H9 (cell line): ENCODE measurements at regions not wholly inside any gene's neighbourhood (a gene's known extent, or its start where the extent isn't known, plus 50 kb on each side); places are given as distances from the start of the nearest gene placed in this dataset.

Source experiments
- DNase-seq: peaks from one replicate; pipeline ENCODE4 v3.0.0-alpha.2; 2017
- H2AFZ ChIP-seq: one replicate; pipeline ENCODE4 v1.6.1; 2013; ENCODE audit warnings: mild to moderate bottlenecking, low read length, control low read depth, moderate library complexity
- H2AK5ac ChIP-seq: 2 replicates; pipeline ENCODE4 v1.6.1; 2013; ENCODE audit warnings: low read length, control low read depth, mixed read lengths; ENCODE audit not compliant: insufficient read length
- H2BK120ac ChIP-seq: one replicate; pipeline ENCODE4 v1.6.1; 2013; ENCODE audit warnings: low read depth, mild to moderate bottlenecking, low read length, control low read depth, inconsistent platforms; ENCODE audit not compliant: poor library complexity, severe bottlenecking
- H2BK12ac ChIP-seq: 2 replicates; pipeline ENCODE4 v1.6.1; 2013; ENCODE audit warnings: low read length, control low read depth, mixed read lengths, low read depth; ENCODE audit not compliant: insufficient read length
- H2BK15ac ChIP-seq: 2 replicates; pipeline ENCODE4 v1.6.1; 2013; ENCODE audit warnings: low read depth, low read length, control low read depth
- H2BK20ac ChIP-seq: one replicate; pipeline ENCODE4 v1.6.1; 2013; ENCODE audit warnings: low read depth, mild to moderate bottlenecking, low read length, control low read depth, inconsistent platforms; ENCODE audit not compliant: poor library complexity, severe bottlenecking
- H2BK5ac ChIP-seq: 2 replicates; pipeline ENCODE4 v1.6.1; 2013; ENCODE audit warnings: low read length, control low read depth, mixed read lengths; ENCODE audit not compliant: insufficient read length
- H3K14ac ChIP-seq: 2 replicates; pipeline ENCODE4 v1.6.1; 2013; ENCODE audit warnings: low read length, control low read depth; ENCODE audit not compliant: insufficient read depth
- H3K18ac ChIP-seq: 2 replicates; pipeline ENCODE4 v1.6.1; 2013; ENCODE audit warnings: low read depth, mild to moderate bottlenecking, mixed read lengths, low read length, control low read depth; ENCODE audit not compliant: insufficient read length
- H3K23ac ChIP-seq: 2 replicates; pipeline ENCODE4 v1.6.1; 2013; ENCODE audit warnings: low read length, control low read depth, mixed read lengths, low read depth; ENCODE audit not compliant: insufficient read length
- H3K23me2 ChIP-seq: 2 replicates; pipeline ENCODE4 v1.6.1; 2013; ENCODE audit warnings: low read depth, mild to moderate bottlenecking, mixed read lengths, low read length, control low read depth; ENCODE audit not compliant: insufficient read length, poor library complexity, severe bottlenecking
- H3K27ac ChIP-seq: 2 replicates; pipeline ENCODE4 v1.5.1; 2013; ENCODE audit warnings: low read length, control low read depth, mixed read lengths, low read depth; ENCODE audit not compliant: insufficient read length
- H3K27me3 ChIP-seq: 2 replicates; pipeline ENCODE4 v1.6.1; 2013; ENCODE audit warnings: low read length, control low read depth, inconsistent platforms; ENCODE audit not compliant: insufficient read depth
- H3K4ac ChIP-seq: 2 replicates; pipeline ENCODE4 v1.6.1; 2013; ENCODE audit warnings: low read depth, mild to moderate bottlenecking, control low read depth, inconsistent platforms, low read length, moderate library complexity
- H3K4me1 ChIP-seq: 2 replicates; pipeline ENCODE4 v1.6.1; 2013; ENCODE audit warnings: low read length, control low read depth, inconsistent platforms; ENCODE audit not compliant: insufficient read depth
- H3K4me2 ChIP-seq: 2 replicates; pipeline ENCODE4 v1.6.1; 2013; ENCODE audit warnings: low read length, control low read depth, mixed read lengths; ENCODE audit not compliant: insufficient read length, insufficient read depth
- H3K56ac ChIP-seq: 2 replicates; pipeline ENCODE4 v1.6.1; 2013; ENCODE audit warnings: low read depth, mild to moderate bottlenecking, mixed read lengths, low read length, control low read depth; ENCODE audit not compliant: insufficient read length
- H3K79me1 ChIP-seq: 2 replicates; pipeline ENCODE4 v1.6.1; 2013; ENCODE audit warnings: low read depth, mild to moderate bottlenecking, moderate library complexity, low read length, control low read depth, inconsistent platforms; ENCODE audit not compliant: insufficient read depth, poor library complexity, severe bottlenecking
- H3K79me2 ChIP-seq: 2 replicates; pipeline ENCODE4 v1.6.1; 2013; ENCODE audit warnings: low read length, control low read depth, inconsistent platforms; ENCODE audit not compliant: insufficient read depth
- H3K9ac ChIP-seq: 2 replicates; pipeline ENCODE4 v1.6.1; 2013; ENCODE audit warnings: low read length, control low read depth, mixed read lengths; ENCODE audit not compliant: insufficient read length; ENCODE audit errors: extremely low read depth
- H3K9me3 ChIP-seq: one replicate; pipeline ENCODE4 v1.6.1; 2013; ENCODE audit warnings: low read depth, low read length, inconsistent platforms; ENCODE audit not compliant: control insufficient read depth
- H3T11ph ChIP-seq: one replicate; pipeline ENCODE4 v1.6.1; 2013; ENCODE audit warnings: mild to moderate bottlenecking, low read length, control low read depth, inconsistent platforms
- H4K20me1 ChIP-seq: one replicate; pipeline ENCODE4 v1.6.1; 2013; ENCODE audit not compliant: control insufficient read depth, insufficient read length, insufficient read depth
- H4K5ac ChIP-seq: 2 replicates; pipeline ENCODE4 v1.6.1; 2013; ENCODE audit warnings: low read depth, mild to moderate bottlenecking, mixed read lengths, low read length, control low read depth; ENCODE audit not compliant: insufficient read length
- H4K8ac ChIP-seq: replicated peaks from 2 replicates; pipeline ENCODE4 v1.6.1; 2013; ENCODE audit warnings: low read length, control low read depth, mixed read lengths, low read depth; ENCODE audit not compliant: insufficient read length
- H4K91ac ChIP-seq: 2 replicates; pipeline ENCODE4 v1.6.1; 2013; ENCODE audit warnings: low read depth, mild to moderate bottlenecking, moderate library complexity, mixed read lengths, low read length, control low read depth; ENCODE audit not compliant: insufficient read length
- H3K27ac Mint-ChIP-seq, 3 experiments: 2 replicates in 2 of 3; 3 replicates in 1 of 3; pipeline ENCODE4 v1.8.0; 2020 to 2021; ENCODE audit warnings: mixed read lengths in 3 of 3, mild to moderate bottlenecking in 1 of 3, moderate library complexity in 1 of 3
- H3K27me3 Mint-ChIP-seq: 2 replicates; pipeline ENCODE4 v1.8.0; 2021; ENCODE audit warnings: low read depth, mild to moderate bottlenecking, moderate library complexity, mixed read lengths
- H3K36me3 Mint-ChIP-seq, 3 experiments: 2 replicates in 2 of 3; 3 replicates in 1 of 3; pipeline ENCODE4 v1.8.0; 2020 to 2021; ENCODE audit warnings: low read depth in 3 of 3, mixed read lengths in 3 of 3; ENCODE audit not compliant: insufficient read depth in 1 of 3
- H3K4me1 Mint-ChIP-seq, 2 experiments: 2 replicates each; pipeline ENCODE4 v1.8.0; 2020; ENCODE audit warnings: mixed read lengths in 2 of 2
- H3K4me3 Mint-ChIP-seq, 2 experiments: 2 replicates in 1 of 2; 3 replicates in 1 of 2; pipeline ENCODE4 v1.8.0; 2020 to 2021; ENCODE audit warnings: mild to moderate bottlenecking in 2 of 2, mixed read lengths in 2 of 2, moderate library complexity in 1 of 2
- H3K9me3 Mint-ChIP-seq, 2 experiments: 2 replicates in 1 of 2; 3 replicates in 1 of 2; pipeline ENCODE4 v1.8.0; 2020; ENCODE audit warnings: mild to moderate bottlenecking in 2 of 2, mixed read lengths in 2 of 2, moderate library complexity in 1 of 2
- CTCF ChIP-seq: fragments of 200-600 bp; sonication (generic); conservative IDR thresholded peaks from 3 replicates; pipeline ENCODE4 v1.8.0; 2021; ENCODE audit warnings: antibody characterized with exemption, mild to moderate bottlenecking
- WGBS: extraction: QIAGEN DNeasy Blood & Tissue Kit; methylation state at CpG from one replicate; pipeline ENCODE4 v1.1.7; 2013; ENCODE audit warnings: missing lambda C conversion rate, low lambda C conversion rate, mixed read lengths; ENCODE audit not compliant: insufficient read length; ENCODE audit errors: extremely low coverage; 5-methylcytosine and 5-hydroxymethylcytosine counted together

GRCh38 chr17:65455972-65456343, 105.5 kb downstream of the AXIN2 start:
- H3K4me1 Mint-ChIP-seq: peaks cover 50 to 58% of the 10 kb centered on the region in 2 experiments
- no peak overlapping the region for H2BK5ac ChIP-seq
- no peak overlapping the region for H4K91ac ChIP-seq
- H3K27me3 Mint-ChIP-seq: peaks cover 4% of the 10 kb centered on the region
- no peak overlapping the region for H3T11ph ChIP-seq
- peaks cover 0 to 2% (median 0%) of the 10 kb centered on the region in 3 experiments; a peak in 2 of 7 replicates for H3K36me3 Mint-ChIP-seq
- no peak overlapping the region for H3K14ac ChIP-seq
- 0 out of 7 replicates have a peak overlapping the region, but pooled peaks of 1 of the 3 experiments have one; percentile 32 for H3K27ac Mint-ChIP-seq
- H3K18ac ChIP-seq: no peak overlapping the region
- H3K27me3 ChIP-seq: no peaks in the 10 kb centered on the region; the same call in 1 of the 2 replicates
- no peak overlapping the region for H3K4ac ChIP-seq
- no peak overlapping the region for H3K56ac ChIP-seq
- H3K23ac ChIP-seq: no peak overlapping the region
- no peak overlapping the region for H4K5ac ChIP-seq
- no peak overlapping the region for H4K8ac ChIP-seq
- peak; percentile 66 for TF ChIP-seq CTCF
- H3K4me3 Mint-ChIP-seq: no peak overlapping the region
- DNase-seq: peak; percentile 69
- no peaks in the 10 kb centered on the region for H4K20me1 ChIP-seq
- peaks cover 15% of the 10 kb centered on the region; the same call in 1 of the 2 replicates for H3K4me1 ChIP-seq
- H2BK12ac ChIP-seq: no peak overlapping the region
- no peak overlapping the region for H3K27ac ChIP-seq
- no peak overlapping the region for H3K9ac ChIP-seq
- no peak overlapping the region for H2BK20ac ChIP-seq
- no peak overlapping the region for H2AFZ ChIP-seq
- no peaks in the 10 kb centered on the region for H3K9me3 Mint-ChIP-seq
- H2AK5ac ChIP-seq: no peak overlapping the region
- H3K4me2 ChIP-seq: no peak overlapping the region
- H3K9me3 ChIP-seq: no peaks in the 10 kb centered on the region
- no peak overlapping the region for H2BK120ac ChIP-seq
- no peaks in the 10 kb centered on the region for H3K79me2 ChIP-seq
- H3K79me1 ChIP-seq: no peaks in the 10 kb centered on the region
- no CpG with 5 or more reads among the region's 7 CpGs for WGBS
- no peak overlapping the region for H2BK15ac ChIP-seq
- no peaks in the 10 kb centered on the region for H3K23me2 ChIP-seq
